Mucosa of descending colon (tissue), 3 donors: ENCODE measurements at regions not wholly inside any gene's neighbourhood (a gene's known extent, or its start where the extent isn't known, plus 50 kb on each side); places are given as distances from the start of the nearest gene placed in this dataset.

Experiments used
- ATAC-seq: fragments of 200-7000 bp; cut with Tn5 transposase; one replicate; pipeline ENCODE4 v1.9.1; 2020; ENCODE audit warnings: mild to moderate bottlenecking, moderate library complexity
- DNase-seq, 3 donors: peaks; one replicate each; pipeline ENCODE4 v3.0.0-alpha.2; 2020
- H3K36me3 ChIP-seq: fragments of 200-600 bp; one replicate; pipeline ENCODE4 v1.8.0; 2021; ENCODE audit warnings: low read depth, mild to moderate bottlenecking
- H3K4me1 ChIP-seq: fragments of 200-600 bp; one replicate; pipeline ENCODE4 v1.8.0; 2021; ENCODE audit warnings: low read depth, mild to moderate bottlenecking
- H3K4me3 ChIP-seq: fragments of 200-600 bp; one replicate; pipeline ENCODE4 v1.8.0; 2021; ENCODE audit warnings: mild to moderate bottlenecking
- H3K9me3 ChIP-seq: fragments of 200-600 bp; one replicate; pipeline ENCODE4 v1.8.0; 2021; ENCODE audit warnings: mild to moderate bottlenecking
- CTCF ChIP-seq: fragments of 200-600 bp; IDR thresholded peaks from one replicate; pipeline ENCODE4 v1.8.0; 2022; ENCODE audit warnings: antibody characterized with exemption, mild to moderate bottlenecking
- intact Hi-C, 2 donors: fragments of 100-400 bp; cut with DNase I in 1 of 2; cut with micrococcal nuclease in 1 of 2; formaldehyde crosslinking; loops; one replicate each; pipeline versions ENCODE4 v1.11.0 to v1.11.1; 2022; cut with DNase I, micrococcal nuclease
- donor health status: DM: no; HTN: no; CAD: no; lungs with moderate emphysema.
- donor health status: DM: no; HTN: no; CAD: no.
- donor health status: DM: no; HTN: yes; CAD: no.

- intact Hi-C loops = no loop called here
- H3K36me3 ChIP-seq = no peaks in the 10 kb centered on the region
- no peak for TF ChIP-seq CTCF
- no peaks in the 10 kb centered on the region for H3K9me3 ChIP-seq
- no peak for ATAC-seq
- no peak overlapping the region for H3K4me3 ChIP-seq
- no peaks in the 10 kb centered on the region for H3K4me1 ChIP-seq
- DNase-seq = no peak
Observed at GRCh38 chr5:23024470-23024869, 171.3 kb upstream of the CDH12 start.

GRCh38 chr5:23014825-23015224 lies 161.7 kb upstream of the CDH12 start:
- no peak for TF ChIP-seq CTCF
- ATAC-seq (no peak), DNase-seq (no peak)
- Histone ChIP-seq H3K9me3 (no peaks in the 10 kb centered on the region), H3K4me3 (no peak overlapping the region), H3K4me1 (no peaks in the 10 kb centered on the region), H3K36me3 (no peaks in the 10 kb centered on the region)
- intact Hi-C loops = no loop called here

GRCh38 chr5:23014266-23014665 lies 161.1 kb upstream of the CDH12 start:
- TF ChIP-seq CTCF = no peak
- no peaks in the 10 kb centered on the region for H3K4me1 ChIP-seq
- DNase-seq (no peak), ATAC-seq (no peak)
- H3K36me3 ChIP-seq = no peaks in the 10 kb centered on the region
- intact Hi-C loops = no loop called here
- no peak overlapping the region for H3K4me3 ChIP-seq
- H3K9me3 ChIP-seq = no peaks in the 10 kb centered on the region

GRCh38 chr5:23013395-23013998 lies 160.4 kb upstream of the CDH12 start:
- intact Hi-C loops = no loop called here
- DNase-seq = no peak
- no peak for TF ChIP-seq CTCF
- Histone ChIP-seq H3K4me1 (no peaks in the 10 kb centered on the region), H3K9me3 (no peaks in the 10 kb centered on the region), H3K36me3 (no peaks in the 10 kb centered on the region), H3K4me3 (no peak overlapping the region)
- ATAC-seq = no peak

- no peak overlapping the region for H3K4me3 ChIP-seq
- intact Hi-C loops = no loop called here
- no peaks in the 10 kb centered on the region for H3K36me3 ChIP-seq
- DNase-seq (no peak), ATAC-seq (no peak)
- H3K4me1 ChIP-seq = no peaks in the 10 kb centered on the region
- no peaks in the 10 kb centered on the region for H3K9me3 ChIP-seq
- no peak for TF ChIP-seq CTCF
Observed at GRCh38 chr5:23012842-23013241, 159.7 kb upstream of the CDH12 start.

GRCh38 chr5:23007762-23008161 lies 154.6 kb upstream of the CDH12 start:
- Histone ChIP-seq H3K4me3 (no peak overlapping the region), H3K9me3 (no peaks in the 10 kb centered on the region), H3K4me1 (no peaks in the 10 kb centered on the region), H3K36me3 (no peaks in the 10 kb centered on the region)
- TF ChIP-seq CTCF = no peak
- ATAC-seq (no peak), DNase-seq (no peak)
- intact Hi-C loops = no loop called here
